ENCODE measurements at regions not wholly inside any gene's neighbourhood (a gene's known extent, or its start where the extent isn't known, plus 50 kb on each side); places are given as distances from the start of the nearest gene placed in this dataset.

GRCh38 chr6:137766596-137767370, 100.3 kb upstream of the TNFAIP3 start:
- Histone ChIP-seq H3K9ac (no peak overlapping the region), H3K36me3 (no peaks in the 10 kb centered on the region), H3K79me2 (ENCODE audit: low read depth) (no peaks in the 10 kb centered on the region), H3K27me3 (no peaks in the 10 kb centered on the region), H3K4me1 (no peaks in the 10 kb centered on the region), H3K4me2 (no peak overlapping the region), H2AFZ (replicated peaks) (no peak overlapping the region), H3K9me3 (ENCODE audit: low read depth) (no peaks in the 10 kb centered on the region), H3K4me3 (no peak overlapping the region), H3F3A (ENCODE audit: low read depth) (no peaks in the 10 kb centered on the region), H3K27ac (no peak overlapping the region), H4K20me1 (ENCODE audit: low read depth) (no peaks in the 10 kb centered on the region)
- Mint-ChIP-seq H3K4me3 (no peak overlapping the region), H3K9me3 (peaks cover 2% of the 10 kb centered on the region), H3K36me3 (no peaks in the 10 kb centered on the region), H3K27me3 (ENCODE audit: insufficient read depth, low read depth) (no peaks in the 10 kb centered on the region), H3K27ac (no peak overlapping the region), H3K4me1 (no peaks in the 10 kb centered on the region)
- no peak for TF ChIP-seq EZH2phosphoT487 (IDR thresholded peaks at IDR 0.05)
- TF ChIP-seq EZH2 (IDR thresholded peaks at IDR 0.05): no peak
- TF ChIP-seq, protein P1, sequence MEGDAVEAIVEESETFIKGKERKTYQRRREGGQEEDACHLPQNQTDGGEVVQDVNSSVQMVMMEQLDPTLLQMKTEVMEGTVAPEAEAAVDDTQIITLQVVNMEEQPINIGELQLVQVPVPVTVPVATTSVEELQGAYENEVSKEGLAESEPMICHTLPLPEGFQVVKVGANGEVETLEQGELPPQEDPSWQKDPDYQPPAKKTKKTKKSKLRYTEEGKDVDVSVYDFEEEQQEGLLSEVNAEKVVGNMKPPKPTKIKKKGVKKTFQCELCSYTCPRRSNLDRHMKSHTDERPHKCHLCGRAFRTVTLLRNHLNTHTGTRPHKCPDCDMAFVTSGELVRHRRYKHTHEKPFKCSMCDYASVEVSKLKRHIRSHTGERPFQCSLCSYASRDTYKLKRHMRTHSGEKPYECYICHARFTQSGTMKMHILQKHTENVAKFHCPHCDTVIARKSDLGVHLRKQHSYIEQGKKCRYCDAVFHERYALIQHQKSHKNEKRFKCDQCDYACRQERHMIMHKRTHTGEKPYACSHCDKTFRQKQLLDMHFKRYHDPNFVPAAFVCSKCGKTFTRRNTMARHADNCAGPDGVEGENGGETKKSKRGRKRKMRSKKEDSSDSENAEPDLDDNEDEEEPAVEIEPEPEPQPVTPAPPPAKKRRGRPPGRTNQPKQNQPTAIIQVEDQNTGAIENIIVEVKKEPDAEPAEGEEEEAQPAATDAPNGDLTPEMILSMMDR (IDR thresholded peaks at IDR 0.05): no peak
- no peak for DNase-seq (ENCODE audit: low spot score)

DNA sequence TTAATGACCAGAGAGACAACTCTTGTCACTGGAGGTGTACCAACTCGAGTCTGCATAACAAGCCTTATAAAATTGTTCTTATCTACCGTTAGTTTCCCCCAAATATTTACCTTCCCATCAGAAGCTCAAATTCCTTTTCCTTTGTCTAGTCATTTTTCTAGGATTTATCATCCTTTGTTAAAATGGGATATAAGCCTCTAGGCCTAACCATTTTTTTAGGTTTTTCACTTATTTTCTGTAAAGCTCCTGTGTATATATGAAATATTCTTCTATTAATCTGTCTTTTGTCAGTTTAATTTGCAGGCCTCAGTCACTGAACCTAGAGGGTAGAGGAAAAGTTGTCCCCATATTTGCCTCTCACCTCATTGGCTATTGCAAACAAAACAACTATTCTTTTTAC, 99.6 kb upstream of the TNFAIP3 start:
- no peaks in the 10 kb centered on the region for H3K79me2 ChIP-seq (ENCODE audit: low read depth)
- H3K9me3 Mint-ChIP-seq: peaks cover 2% of the 10 kb centered on the region
- no peak overlapping the region for H2AFZ ChIP-seq (replicated peaks)
- H3K4me3 ChIP-seq: no peak overlapping the region
- no peaks in the 10 kb centered on the region for H3K9me3 ChIP-seq (ENCODE audit: low read depth)
- H3K4me2 ChIP-seq: no peak overlapping the region
- no peak for TF ChIP-seq EZH2phosphoT487 (IDR thresholded peaks at IDR 0.05)
- TF ChIP-seq, protein P1 (IDR thresholded peaks at IDR 0.05): no peak
- no peak for TF ChIP-seq EZH2 (IDR thresholded peaks at IDR 0.05)
- H3K36me3 ChIP-seq: no peaks in the 10 kb centered on the region
- H3K4me3 Mint-ChIP-seq: no peak overlapping the region
- no peak overlapping the region for H3K27ac ChIP-seq
- H3K9ac ChIP-seq: no peak overlapping the region
- H3K4me1 ChIP-seq: no peaks in the 10 kb centered on the region
- no peaks in the 10 kb centered on the region for H3F3A ChIP-seq (ENCODE audit: low read depth)
- H4K20me1 ChIP-seq (ENCODE audit: low read depth): no peaks in the 10 kb centered on the region
- DNase-seq (ENCODE audit: low spot score): no peak
- no peak overlapping the region for H3K27ac Mint-ChIP-seq
- H3K36me3 Mint-ChIP-seq: no peaks in the 10 kb centered on the region
- H3K4me1 Mint-ChIP-seq: no peaks in the 10 kb centered on the region
- no peaks in the 10 kb centered on the region for H3K27me3 Mint-ChIP-seq (ENCODE audit: insufficient read depth, low read depth)
- no peaks in the 10 kb centered on the region for H3K27me3 ChIP-seq

DNA sequence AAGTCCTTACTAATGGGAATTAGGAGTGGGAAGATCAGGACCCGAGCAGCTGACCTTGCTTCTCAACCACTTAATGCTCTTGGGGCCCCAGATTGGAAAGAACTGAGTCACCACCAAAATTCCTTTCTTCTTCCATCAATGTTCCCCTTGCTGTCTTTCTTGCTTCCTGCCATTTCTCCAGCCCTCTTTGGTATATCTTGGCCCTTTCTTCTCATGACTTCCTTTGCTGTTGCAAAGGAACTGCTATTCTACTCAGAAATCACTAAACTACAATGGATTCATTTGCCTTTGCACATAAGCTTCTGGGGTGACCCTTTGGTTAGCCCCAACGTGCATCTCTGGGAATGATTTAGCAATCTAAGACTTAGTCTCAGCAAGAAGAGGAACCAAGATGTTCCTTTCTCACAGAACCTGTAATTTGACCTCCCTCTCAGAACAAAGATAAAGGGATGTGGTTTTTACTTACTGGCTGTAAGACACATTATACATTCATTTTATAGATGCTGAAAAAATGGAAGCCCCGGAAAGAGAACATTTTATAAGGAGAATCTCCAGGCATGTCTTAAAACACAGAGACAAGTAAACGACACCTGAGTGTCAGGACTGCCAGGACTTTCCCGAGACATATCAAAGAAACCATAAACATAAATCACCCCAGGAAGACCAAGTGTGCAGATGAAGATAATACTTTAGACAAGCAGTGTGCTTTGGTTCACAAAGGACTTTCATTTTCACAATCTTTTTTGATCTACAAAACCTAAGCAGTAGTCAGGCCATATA, 99.0 kb upstream of the TNFAIP3 start:
- Mint-ChIP-seq H3K4me1 (no peaks in the 10 kb centered on the region), H3K4me3 (no peak overlapping the region), H3K27ac (no peak overlapping the region), H3K27me3 (ENCODE audit: insufficient read depth, low read depth) (no peaks in the 10 kb centered on the region), H3K36me3 (no peaks in the 10 kb centered on the region), H3K9me3 (no peaks in the 10 kb centered on the region)
- Histone ChIP-seq H3K4me1 (no peaks in the 10 kb centered on the region), H3K9me3 (ENCODE audit: low read depth) (no peaks in the 10 kb centered on the region), H3F3A (ENCODE audit: low read depth) (no peaks in the 10 kb centered on the region), H3K36me3 (no peaks in the 10 kb centered on the region), H3K79me2 (ENCODE audit: low read depth) (no peaks in the 10 kb centered on the region), H3K27ac (no peak overlapping the region), H4K20me1 (ENCODE audit: low read depth) (no peaks in the 10 kb centered on the region), H3K4me2 (no peak overlapping the region), H3K27me3 (no peaks in the 10 kb centered on the region), H3K4me3 (no peak overlapping the region), H2AFZ (replicated peaks) (no peak overlapping the region), H3K9ac (no peak overlapping the region)
- no peak for TF ChIP-seq EZH2 (IDR thresholded peaks at IDR 0.05)
- no peak for TF ChIP-seq EZH2phosphoT487 (IDR thresholded peaks at IDR 0.05)
- TF ChIP-seq, protein P1 (IDR thresholded peaks at IDR 0.05): no peak
- no peak for DNase-seq (ENCODE audit: low spot score)

Data from neural progenitor cell (in vitro differentiated cells).